SK-N-SH (cell line): ENCODE measurements at regions not wholly inside any gene's neighbourhood (a gene's known extent, or its start where the extent isn't known, plus 50 kb on each side); places are given as distances from the start of the nearest gene placed in this dataset.
A peak's percentile ranks its signal among the peaks of the same experiment; 100 is the strongest.

Experiments used
- CTCF ChIA-PET: fragments of 300-600, 350-600 bp; formaldehyde crosslinking; extraction: SDS; loops from one replicate; lab custom pipeline; 2021; lab: Yijun Ruan, JAX
- POLR2A ChIA-PET: fragments of 350-600 bp; sonication (Branson Sonifier 250); formaldehyde crosslinking; extraction: SDS; loops from one replicate; lab custom pipeline; 2020; ENCODE audit warnings: antibody characterized with exemption, inconsistent platforms; lab: Yijun Ruan, JAX
- DNase-seq: peaks from one replicate; pipeline ENCODE4 v3.0.0; 2012
- H2AFZ ChIP-seq: fragments of 200-600 bp; sonication (generic); 2 replicates; pipeline ENCODE4 v1.8.1; 2016; ENCODE audit warnings: antibody characterized with exemption, mild to moderate bottlenecking, low read depth
- H3F3A ChIP-seq: fragments of 200-600 bp; sonication (generic); replicated peaks from 2 replicates; pipeline ENCODE3; 2016; ENCODE audit warnings: antibody characterized with exemption, mild to moderate bottlenecking; ENCODE audit not compliant: insufficient read depth
- H3K27ac ChIP-seq, 2 experiments: fragments of 200-500 bp in 1 of 2; fragments of 200-600 bp in 1 of 2; sonication (Bioruptor generic) in 1 of 2; sonication (generic), shearing (Covaris generic) in 1 of 2; 2 replicates each; pipeline versions ENCODE4 v1.5.1 to v1.6.1; 2014 to 2016; ENCODE audit warnings: low read depth in 2 of 2, inconsistent platforms in 1 of 2, low read length in 1 of 2, mild to moderate bottlenecking in 1 of 2, mixed read lengths in 1 of 2
- H3K27me3 ChIP-seq: fragments of 200-600 bp; sonication (generic), shearing (Covaris generic); 2 replicates; pipeline ENCODE4 v1.6.1; 2016; ENCODE audit warnings: mixed run types; ENCODE audit not compliant: insufficient read depth
- H3K36me3 ChIP-seq, 2 experiments: fragments of 200-500 bp in 1 of 2; fragments of 200-600 bp in 1 of 2; sonication (Bioruptor generic) in 1 of 2; sonication (generic) in 1 of 2; replicated peaks in 1 of 2; 2 replicates each; pipeline versions ENCODE3 to v1.5.1; 2014 to 2016; ENCODE audit warnings: low read length in 1 of 2, mild to moderate bottlenecking in 1 of 2; ENCODE audit not compliant: insufficient read depth in 2 of 2, control insufficient read depth in 1 of 2
- H3K4me1 ChIP-seq, 2 experiments: fragments of 200-500 bp in 1 of 2; fragments of 200-600 bp in 1 of 2; sonication (Bioruptor generic) in 1 of 2; sonication (generic), shearing (Covaris generic) in 1 of 2; 2 replicates each; pipeline versions ENCODE4 v1.5.1 to v1.6.1; 2014 to 2016; ENCODE audit warnings: low read depth in 1 of 2, low read length in 1 of 2, mixed run types in 1 of 2; ENCODE audit not compliant: insufficient read depth in 2 of 2, control insufficient read depth in 1 of 2
- H3K4me2 ChIP-seq: fragments of 200-600 bp; sonication (generic), shearing (Covaris generic); 2 replicates; pipeline ENCODE4 v1.6.1; 2017; ENCODE audit warnings: mixed run types
- H3K4me3 ChIP-seq, 2 experiments: fragments of 200-500 bp in 1 of 2; fragments of 200-600 bp in 1 of 2; sonication (Bioruptor generic) in 1 of 2; sonication (generic), shearing (Covaris generic) in 1 of 2; 2 replicates each; pipeline versions ENCODE4 v1.5.1 to v1.8.1; 2014 to 2016; ENCODE audit warnings: low read depth in 2 of 2, inconsistent platforms in 1 of 2, low read length in 1 of 2, mild to moderate bottlenecking in 1 of 2, mixed read lengths in 1 of 2, moderate library complexity in 1 of 2
- H3K79me2 ChIP-seq: fragments of 200-600 bp; sonication (generic); 2 replicates; pipeline ENCODE4 v1.8.1; 2017; ENCODE audit warnings: mild to moderate bottlenecking; ENCODE audit not compliant: insufficient read depth
- H3K9ac ChIP-seq: fragments of 200-600 bp; sonication (generic); 2 replicates; pipeline ENCODE4 v1.6.1; 2017; ENCODE audit warnings: mixed run types
- H3K9me2 ChIP-seq: fragments of 200-600 bp; sonication (generic); 2 replicates; pipeline ENCODE4 v1.6.1; 2017; ENCODE audit warnings: mixed run types
- H3K9me3 ChIP-seq: fragments of 200-600 bp; sonication (generic); 2 replicates; pipeline ENCODE4 v1.6.1; 2017; ENCODE audit warnings: mixed run types, mild to moderate bottlenecking, moderate library complexity
- H4K20me1 ChIP-seq: fragments of 200-600 bp; sonication (generic); 2 replicates; pipeline ENCODE4 v1.6.1; 2017; ENCODE audit warnings: mild to moderate bottlenecking, mixed run types; ENCODE audit not compliant: insufficient read depth
- CHD2 ChIP-seq: fragments of 150-350 bp; IDR thresholded peaks from 2 replicates; pipeline ENCODE4 v1.6.1; 2018; ENCODE audit warnings: low read length; ENCODE audit not compliant: partially characterized antibody
- ELF1 ChIP-seq: IDR thresholded peaks from 2 replicates; pipeline ENCODE4 v1.4.0; 2012
- EZH2phosphoT487 ChIP-seq: fragments of 200-600 bp; sonication (generic); IDR thresholded peaks from 2 replicates; pipeline ENCODE4 v1.6.1; 2017; ENCODE audit warnings: low read depth, mixed run types, mild to moderate bottlenecking, antibody characterized with exemption, moderate library complexity, borderline replicate concordance
- FOSL2 ChIP-seq: IDR thresholded peaks from 2 replicates; pipeline ENCODE4 v1.4.0; 2012; ENCODE audit warnings: low read depth, mild to moderate bottlenecking, moderate library complexity, borderline replicate concordance
- FOXJ3 ChIP-seq: sonication (generic); formaldehyde crosslinking; IDR thresholded peaks from 2 replicates; pipeline ENCODE4 v1.5.1; 2020; ENCODE audit warnings: mild to moderate bottlenecking, missing genetic modification reagents
- FOXM1 ChIP-seq: IDR thresholded peaks from 2 replicates; pipeline ENCODE4 v1.4.0; 2012; ENCODE audit warnings: low read depth, mild to moderate bottlenecking
- GATA2 ChIP-seq: sonication (generic); formaldehyde crosslinking; IDR thresholded peaks from 2 replicates; pipeline ENCODE4 v1.5.0; 2020; ENCODE audit warnings: mild to moderate bottlenecking, missing genetic modification reagents
- IRF3 ChIP-seq: fragments of 150-350 bp; IDR thresholded peaks from 2 replicates; pipeline ENCODE4 v1.6.1; 2016; ENCODE audit warnings: mild to moderate bottlenecking, low read depth, low read length
- JUND ChIP-seq: IDR thresholded peaks from 2 replicates; pipeline ENCODE4 v1.4.0; 2012
- MAX ChIP-seq: IDR thresholded peaks from 2 replicates; pipeline ENCODE4 v1.4.0; 2012; ENCODE audit warnings: low read depth
- MEF2A ChIP-seq: IDR thresholded peaks from 2 replicates; pipeline ENCODE4 v1.4.0; 2012; ENCODE audit warnings: low read depth, borderline replicate concordance
- MXI1 ChIP-seq: IDR thresholded peaks from 2 replicates; pipeline ENCODE4 v1.6.1; 2012; ENCODE audit warnings: mild to moderate bottlenecking, low read depth, low read length, improper control_type of control experiment
- NFIC ChIP-seq: IDR thresholded peaks from 2 replicates; pipeline ENCODE4 v1.4.0; 2012; ENCODE audit warnings: borderline replicate concordance
- NRF1 ChIP-seq: IDR thresholded peaks from 2 replicates; pipeline ENCODE4 v1.6.1; 2012; ENCODE audit warnings: low read depth, mild to moderate bottlenecking, low read length
- PBX3 ChIP-seq: IDR thresholded peaks from 2 replicates; pipeline ENCODE4; 2012
- RCOR1 ChIP-seq: fragments of 150-350 bp; IDR thresholded peaks from 2 replicates; pipeline ENCODE4 v1.6.1; 2017; ENCODE audit warnings: antibody characterized with exemption, low read length
- REST ChIP-seq: IDR thresholded peaks from 2 replicates; pipeline ENCODE4 v1.6.1; 2012; ENCODE audit warnings: mild to moderate bottlenecking, low read depth, low read length, moderate library complexity
- RFX5 ChIP-seq: IDR thresholded peaks from 2 replicates; pipeline ENCODE4 v1.6.1; 2012; ENCODE audit warnings: mild to moderate bottlenecking, improper control_type of control experiment, low read length
- RXRA ChIP-seq: IDR thresholded peaks from 2 replicates; pipeline ENCODE4 v1.4.0; 2012; ENCODE audit warnings: low read depth, mild to moderate bottlenecking, borderline replicate concordance
- SIN3A ChIP-seq: IDR thresholded peaks from 2 replicates; pipeline ENCODE4 v1.6.1; 2012; ENCODE audit warnings: low read depth, mild to moderate bottlenecking, low read length, moderate library complexity, borderline replicate concordance
- SMC3 ChIP-seq: IDR thresholded peaks from 2 replicates; pipeline ENCODE4 v1.6.1; 2012; ENCODE audit warnings: low read depth, low read length, improper control_type of control experiment
- TAF1 ChIP-seq: IDR thresholded peaks from 2 replicates; pipeline ENCODE4 v1.6.1; 2012; ENCODE audit warnings: low read depth, mild to moderate bottlenecking, low read length, moderate library complexity, borderline replicate concordance
- USF1 ChIP-seq: IDR thresholded peaks from 2 replicates; pipeline ENCODE4 v1.4.0; 2012; ENCODE audit warnings: low read depth, borderline replicate concordance
- USF2 ChIP-seq: fragments of 150-350 bp; IDR thresholded peaks from 2 replicates; pipeline ENCODE4 v1.6.1; 2017; ENCODE audit warnings: antibody characterized with exemption, low read length, low read depth, borderline replicate concordance
- ZBTB33 ChIP-seq: IDR thresholded peaks from 2 replicates; pipeline ENCODE4 v1.4.0; 2012; ENCODE audit warnings: low read depth, borderline replicate concordance
- WGBS: methylation state at CpG from one replicate; pipeline ENCODE4 v1.1.6; 2017; ENCODE audit warnings: low lambda C conversion rate; 5-methylcytosine and 5-hydroxymethylcytosine counted together

GRCh38 chr11:126112547-126112946 is 49.9 kb upstream of the CDON start:
- Histone ChIP-seq H3K4me3 (no peak overlapping the region), H3K79me2 (no peaks in the 10 kb centered on the region), H3F3A (no peaks in the 10 kb centered on the region), H3K9me3 (no peaks in the 10 kb centered on the region), H3K9me2 (no peaks in the 10 kb centered on the region), H2AFZ (peak overlapping the region; percentile 41; the same call in 1 of the 2 replicates), H3K9ac (no peak overlapping the region), H4K20me1 (no peaks in the 10 kb centered on the region), H3K27ac (peak overlapping the region; percentile 66 to 100; a peak in 3 of 4 replicates), H3K36me3 (no peaks in the 10 kb centered on the region), H3K4me2 (peak overlapping the region; percentile 33; the same call in 1 of the 2 replicates), H3K4me1 (peaks cover 44 to 76% of the 10 kb centered on the region in 2 experiments), H3K27me3 (no peaks in the 10 kb centered on the region)
- CTCF ChIA-PET = interaction anchor here (0.5 to 8.0 kb wide), 11 partner anchors 9 to 188 kb away, joined by 3 to 95 read pairs (median 14); partner anchors contain the start of gene CDON
- peak; percentile 73 for DNase-seq
- WGBS = 51% methylated on average over 13 of the region's 14 CpGs
- POLR2A ChIA-PET = interaction anchor here (0.6 to 6.1 kb wide), 10 partner anchors 8 to 242 kb away, joined by 3 to 69 read pairs (median 7); partner anchors contain the start of genes CDON and PUS3
- no peak for TF ChIP-seq FOXM1
- no peak for TF ChIP-seq NFIC
- TF ChIP-seq USF2 = no peak
- TF ChIP-seq RFX5 = no peak
- no peak for TF ChIP-seq ELF1
- peak; percentile 81; the same call in 1 of the 2 replicates for TF ChIP-seq RCOR1
- no peak for TF ChIP-seq USF1
- TF ChIP-seq TAF1 = no peak
- no peak for TF ChIP-seq SIN3A
- no peak for TF ChIP-seq EZH2phosphoT487
- TF ChIP-seq REST = no peak
- TF ChIP-seq PBX3 = no peak
- TF ChIP-seq FOXJ3 (CRISPR knock-in tag) = peak; percentile 34; the same call in 1 of the 2 replicates
- no peak for TF ChIP-seq SMC3
- no peak for TF ChIP-seq MAX
- TF ChIP-seq MXI1 = peak; percentile 99
- no peak for TF ChIP-seq IRF3
- no peak for TF ChIP-seq NRF1
- TF ChIP-seq CHD2 = peak; percentile 93
- TF ChIP-seq GATA2 (CRISPR knock-in tag) = peak; percentile 56
- no peak for TF ChIP-seq MEF2A
- no peak for TF ChIP-seq JUND
- no peak for TF ChIP-seq RXRA
- no peak for TF ChIP-seq ZBTB33
- no peak for TF ChIP-seq FOSL2
